ENCODE measurements at regions not wholly inside any gene's neighbourhood (a gene's known extent, or its start where the extent isn't known, plus 50 kb on each side); places are given as distances from the start of the nearest gene placed in this dataset.

GRCh38 chr10:84607523-84607922 lies 279.1 kb downstream of the CCSER2 start:
- H3K4me3 ChIP-seq (ENCODE audit: low read depth, low read length), result no peak overlapping the region
- H3K36me3 ChIP-seq (ENCODE audit: control insufficient read depth in 2 of 2, insufficient read depth in 1 of 2, low read length in 2 of 2), result no peaks in the 10 kb centered on the region
- CTCF ChIA-PET, result interaction anchor here (0.7 to 2.4 kb wide), 5 partner anchors 15 to 140 kb away, joined by 3 to 11 read pairs (median 4); no protein-coding TSS in a partner anchor
- H3K27ac ChIP-seq (ENCODE audit: extremely low read depth, low read depth, low read length), result no peak overlapping the region
- POLR2A ChIA-PET, result no interaction called here
- H3K9me3 ChIP-seq (ENCODE audit: control insufficient read depth, insufficient read depth, low read depth, low read length), result no peaks in the 10 kb centered on the region
- no peak for TF ChIP-seq PRDM4 (tag by site-specific recombination; IDR thresholded peaks at IDR 0.05)
- TF ChIP-seq ZNF274 (IDR thresholded peaks at IDR 0.05; ENCODE audit: low read length), result no peak
- no peak for TF ChIP-seq ZNF274 (tag by site-specific recombination; IDR thresholded peaks at IDR 0.05; ENCODE audit: borderline replicate concordance)
- no peak for TF ChIP-seq SCRT1 (tag by site-specific recombination; IDR thresholded peaks at IDR 0.05; ENCODE audit: borderline replicate concordance)
- TF ChIP-seq SALL2 (tag by site-specific recombination; IDR thresholded peaks at IDR 0.05; ENCODE audit: borderline replicate concordance), result no peak
- no peaks in the 10 kb centered on the region for H3K4me1 ChIP-seq (ENCODE audit: control insufficient read depth, insufficient read depth, low read length)

- no peaks in the 10 kb centered on the region for H3K36me3 ChIP-seq (ENCODE audit: control insufficient read depth in 2 of 2, insufficient read depth in 1 of 2, low read length in 2 of 2)
- ChIA-PET POLR2A (no interaction called here), CTCF (interaction anchor here (0.7 kb wide), 1 partner anchor 82 kb away, joined by 4 read pairs; no protein-coding TSS in a partner anchor)
- TF ChIP-seq ZNF521 (tag by site-specific recombination; IDR thresholded peaks at IDR 0.05) (no peak), KLF10 (tag by site-specific recombination; IDR thresholded peaks at IDR 0.05) (no peak)
- H3K27ac ChIP-seq (ENCODE audit: extremely low read depth, low read depth, low read length), result no peak overlapping the region
- H3K4me1 ChIP-seq (ENCODE audit: control insufficient read depth, insufficient read depth, low read length), result no peaks in the 10 kb centered on the region
- H3K4me3 ChIP-seq (ENCODE audit: low read depth, low read length), result no peak overlapping the region
- H3K9me3 ChIP-seq (ENCODE audit: control insufficient read depth, insufficient read depth, low read depth, low read length), result no peaks in the 10 kb centered on the region
Measured at GRCh38 chr10:84608126-84608525, 279.7 kb downstream of the CCSER2 start.

- Histone ChIP-seq H3K27ac (ENCODE audit: extremely low read depth, low read depth, low read length) (no peak overlapping the region), H3K36me3 (ENCODE audit: control insufficient read depth in 2 of 2, insufficient read depth in 1 of 2, low read length in 2 of 2) (no peaks in the 10 kb centered on the region), H3K4me1 (ENCODE audit: control insufficient read depth, insufficient read depth, low read length) (no peaks in the 10 kb centered on the region), H3K4me3 (ENCODE audit: low read depth, low read length) (no peak overlapping the region), H3K9me3 (ENCODE audit: control insufficient read depth, insufficient read depth, low read depth, low read length) (no peaks in the 10 kb centered on the region)
- ChIA-PET CTCF (interaction anchor here (0.6 to 3.2 kb wide), 40 partner anchors 9 to 1929 kb away, joined by 3 to 17 read pairs (median 4); no protein-coding TSS in a partner anchor), POLR2A (interaction anchor here (0.6 kb wide), 1 partner anchor 50 kb away, joined by 4 read pairs; no protein-coding TSS in a partner anchor)
- TF ChIP-seq ZNF654 (tag by site-specific recombination; IDR thresholded peaks at IDR 0.05; ENCODE audit: low read depth), result peak; percentile 87
- TF ChIP-seq KLF16 (tag by site-specific recombination; IDR thresholded peaks at IDR 0.05), result 0 out of 2 replicates have a peak, but pooled peaks have one; percentile 21
- no peak for TF ChIP-seq ZNF19 (tag by site-specific recombination; IDR thresholded peaks at IDR 0.05; ENCODE audit: low read depth)
- 0 out of 2 replicates have a peak, but pooled peaks have one; percentile 36 for TF ChIP-seq ZNF341 (tag by site-specific recombination; IDR thresholded peaks at IDR 0.05; ENCODE audit: low read depth)
- TF ChIP-seq GLI2 (tag by site-specific recombination; IDR thresholded peaks at IDR 0.05; ENCODE audit: borderline replicate concordance, low read depth), result no peak
- peak; percentile 89 for TF ChIP-seq CTCF (tag by site-specific recombination; IDR thresholded peaks at IDR 0.05)
Measured at GRCh38 chr10:84613336-84614021, 285.1 kb downstream of the CCSER2 start.
